HCT116 (cell line): ENCODE measurements at regions not wholly inside any gene's neighbourhood (a gene's known extent, or its start where the extent isn't known, plus 50 kb on each side); places are given as distances from the start of the nearest gene placed in this dataset.

Experiments
- ATAC-seq: fragments of 200-7000 bp; cut with Tn5 transposase; 2 replicates; pipeline ENCODE4 v1.9.1; 2020; ENCODE audit warnings: mild to moderate bottlenecking, moderate library complexity
- BruUV-seq: library from RNA; stranded (reverse); fragments of 400-500 nt; replicated peaks from 2 replicates; lab custom pipeline; 2021; lab: Mats Ljungman, UMichigan
- CTCF ChIA-PET: fragments of 300-600 bp; sonication (Branson Sonifier 250); formaldehyde crosslinking; loops from one replicate; lab custom pipeline; 2021; ENCODE audit warnings: antibody characterized with exemption; lab: Charles Lee
- POLR2A ChIA-PET: fragments of 300-600, 350-600 bp; sonication (Branson Sonifier 250); formaldehyde crosslinking; loops from one replicate; lab custom pipeline; 2021; ENCODE audit warnings: antibody characterized with exemption; lab: Charles Lee
- RAD21 ChIA-PET, 2 experiments: fragments of 300-600 bp; sonication (Branson Sonifier 250); formaldehyde crosslinking; loops; one replicate each; lab custom pipeline; 2023; ENCODE audit warnings: low total read pairs in 2 of 2; ENCODE audit not compliant: uncharacterized antibody in 2 of 2, unreplicated experiment in 2 of 2, low non-redundant PET in 1 of 2; lab: Charles Lee
- DNase-seq: peaks from one replicate; pipeline ENCODE4 v3.0.0-alpha.2; 2010; ENCODE audit warnings: low read depth, low spot score
- H2AFZ ChIP-seq: fragments of 200-600 bp; shearing (Covaris generic), sonication (generic); 2 replicates; pipeline ENCODE4 v1.6.1; 2017; ENCODE audit warnings: low read depth, mixed run types, mixed read lengths, antibody characterized with exemption, low read length; ENCODE audit not compliant: poor library complexity, severe bottlenecking
- H3K27ac ChIP-seq: 2 replicates; pipeline ENCODE4 v1.5.1; 2012; ENCODE audit warnings: low read depth, low read length
- H3K27me3 ChIP-seq: fragments of 200-600 bp; sonication (generic); 2 replicates; pipeline ENCODE4 v1.6.1; 2016; ENCODE audit warnings: mixed run types, low read length, mixed read lengths; ENCODE audit not compliant: insufficient read depth
- H3K36me3 ChIP-seq, 2 experiments: fragments of 200-500 bp in 1 of 2; fragments of 200-600 bp in 1 of 2; sonication (Bioruptor generic) in 1 of 2; sonication (generic) in 1 of 2; 2 replicates each; pipeline versions ENCODE4 v1.5.1 to v1.6.1; 2014 to 2016; ENCODE audit warnings: low read length in 2 of 2, inconsistent platforms in 1 of 2, mixed read lengths in 1 of 2, mixed run types in 1 of 2; ENCODE audit not compliant: insufficient read depth in 2 of 2, control insufficient read depth in 1 of 2
- H3K4me1 ChIP-seq, 2 experiments: fragments of 200-600 bp in 1 of 2; sonication (generic) in 1 of 2; 2 replicates each; pipeline versions ENCODE4 v1.5.1 to v1.6.1; 2012 to 2017; ENCODE audit warnings: low read length in 2 of 2, inconsistent platforms in 1 of 2, mild to moderate bottlenecking in 1 of 2, mixed read lengths in 1 of 2, mixed run types in 1 of 2, moderate library complexity in 1 of 2; ENCODE audit not compliant: insufficient read depth in 2 of 2, control insufficient read depth in 1 of 2
- H3K4me2 ChIP-seq: fragments of 200-600 bp; sonication (generic); 2 replicates; pipeline ENCODE4 v1.6.1; 2017; ENCODE audit warnings: mixed run types, low read length, mixed read lengths
- H3K4me3 ChIP-seq, 2 experiments: fragments of 200-600 bp in 1 of 2; sonication (generic) in 1 of 2; replicated peaks in 1 of 2; 2 replicates each; pipeline ENCODE4 v1.5.1; 2011 to 2016; ENCODE audit warnings: low read length in 2 of 2, control low read depth in 1 of 2, low read depth in 1 of 2, mild to moderate bottlenecking in 1 of 2, mixed read lengths in 1 of 2, mixed run types in 1 of 2
- H3K79me2 ChIP-seq: fragments of 200-600 bp; sonication (generic); 2 replicates; pipeline ENCODE4 v1.6.1; 2017; ENCODE audit warnings: mild to moderate bottlenecking, mixed run types, low read length, moderate library complexity, mixed read lengths; ENCODE audit not compliant: insufficient read depth
- H3K9ac ChIP-seq: fragments of 200-600 bp; sonication (generic); 2 replicates; pipeline ENCODE4 v1.6.1; 2016; ENCODE audit warnings: low read length, mixed read lengths
- H3K9me2 ChIP-seq: fragments of 200-600 bp; sonication (generic), shearing (Covaris generic); 2 replicates; pipeline ENCODE4 v1.6.1; 2017; ENCODE audit warnings: mixed run types, mild to moderate bottlenecking, moderate library complexity; ENCODE audit not compliant: insufficient read depth
- H3K9me3 ChIP-seq, 2 experiments: fragments of 200-500 bp in 1 of 2; fragments of 200-600 bp in 1 of 2; sonication (Bioruptor generic) in 1 of 2; sonication (generic) in 1 of 2; 2 replicates each; pipeline ENCODE4 v1.6.1; 2014 to 2017; ENCODE audit warnings: low read length in 2 of 2, mixed read lengths in 2 of 2, inconsistent platforms in 1 of 2, low read depth in 1 of 2, mild to moderate bottlenecking in 1 of 2, mixed run types in 1 of 2, moderate library complexity in 1 of 2; ENCODE audit not compliant: control insufficient read depth in 1 of 2, insufficient read depth in 1 of 2
- H4K20me1 ChIP-seq: fragments of 200-600 bp; sonication (generic), shearing (Covaris generic); 2 replicates; pipeline ENCODE4 v1.6.1; 2017; ENCODE audit warnings: mixed run types, mild to moderate bottlenecking, moderate library complexity; ENCODE audit not compliant: insufficient read depth
- CBX3 ChIP-seq: IDR thresholded peaks from 2 replicates; pipeline ENCODE4 v1.6.1; 2012; ENCODE audit warnings: low read depth
- CEBPB ChIP-seq: IDR thresholded peaks from 2 replicates; pipeline ENCODE4 v1.6.1; 2012; ENCODE audit warnings: low read depth
- ELF1 ChIP-seq: IDR thresholded peaks from 2 replicates; pipeline ENCODE4 v1.6.1; 2012; ENCODE audit warnings: low read depth, borderline replicate concordance
- JUND ChIP-seq: IDR thresholded peaks from 2 replicates; pipeline ENCODE4 v1.6.1; 2012
- POLR2AphosphoS5 ChIP-seq: IDR thresholded peaks from 2 replicates; pipeline ENCODE4 v1.6.1; 2011; ENCODE audit warnings: mild to moderate bottlenecking, low read depth, low read length, moderate library complexity
- RAD21 ChIP-seq: IDR thresholded peaks from 2 replicates; pipeline ENCODE4 v1.6.1; 2012; ENCODE audit warnings: low read depth, mild to moderate bottlenecking
- SIN3A ChIP-seq: IDR thresholded peaks from 2 replicates; pipeline ENCODE4 v1.6.1; 2012; ENCODE audit warnings: low read depth
- intact Hi-C: fragments of 100-400 bp; cut with micrococcal nuclease; formaldehyde crosslinking; loops from 2 replicates; pipeline ENCODE4 v1.10.0; 2022
- TF ChIP-seq, protein P1 (sequence below): IDR thresholded peaks from 2 replicates; pipeline ENCODE4 v1.6.1; 2012
- TF ChIP-seq, protein P2 (sequence below): IDR thresholded peaks from 2 replicates; pipeline ENCODE4 v1.6.1; 2012; ENCODE audit warnings: low read depth
- TF ChIP-seq, protein P3 (sequence below), 3 experiments: fragments of 200-600 bp in 1 of 3; sonication (generic) in 1 of 3; IDR thresholded peaks in 2 of 3; conservative IDR thresholded peaks in 1 of 3; 2 replicates each; pipeline ENCODE4 v1.5.1; 2012 to 2017; ENCODE audit warnings: low read depth in 2 of 3, low read length in 2 of 3, antibody characterized with exemption in 1 of 3, borderline replicate concordance in 1 of 3, control low read depth in 1 of 3, mild to moderate bottlenecking in 1 of 3, mixed read lengths in 1 of 3, mixed run types in 1 of 3, moderate library complexity in 1 of 3; ENCODE audit not compliant: insufficient read depth in 1 of 3

DNA sequence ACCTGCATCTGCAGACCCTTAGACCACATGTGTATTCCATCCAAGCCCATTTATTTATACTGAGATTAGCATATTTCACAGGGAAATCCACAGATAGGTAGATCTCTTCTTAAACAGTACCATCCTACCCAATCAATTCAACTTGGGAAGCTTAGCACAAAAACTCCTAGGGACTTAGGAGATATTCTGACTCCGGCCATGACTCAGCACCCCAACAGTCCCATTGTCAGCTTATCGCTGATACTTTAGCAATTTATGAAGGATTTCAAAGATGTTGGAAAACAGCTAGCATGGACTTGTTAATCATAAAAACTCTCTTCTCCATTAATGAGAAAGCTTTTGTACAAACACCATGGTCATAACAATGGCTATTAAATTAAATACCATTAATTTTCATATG, 236.2 kb upstream of the PREP start:
- Histone ChIP-seq H4K20me1 (no peaks in the 10 kb centered on the region), H2AFZ (no peak overlapping the region), H3K4me1 (no peaks in the 10 kb centered on the region), H3K9ac (no peak overlapping the region), H3K4me2 (no peak overlapping the region), H3K9me3 (no peaks in the 10 kb centered on the region), H3K79me2 (no peaks in the 10 kb centered on the region), H3K36me3 (no peaks in the 10 kb centered on the region), H3K27ac (no peak overlapping the region), H3K9me2 (no peaks in the 10 kb centered on the region), H3K4me3 (no peak overlapping the region), H3K27me3 (no peaks in the 10 kb centered on the region)
- DNase-seq (no peak), ATAC-seq (no peak)
- TF ChIP-seq POLR2AphosphoS5 = no peak
- no peak for TF ChIP-seq CBX3
- TF ChIP-seq JUND = no peak
- TF ChIP-seq ELF1 = no peak
- no peak for TF ChIP-seq RAD21
- TF ChIP-seq, protein P1, sequence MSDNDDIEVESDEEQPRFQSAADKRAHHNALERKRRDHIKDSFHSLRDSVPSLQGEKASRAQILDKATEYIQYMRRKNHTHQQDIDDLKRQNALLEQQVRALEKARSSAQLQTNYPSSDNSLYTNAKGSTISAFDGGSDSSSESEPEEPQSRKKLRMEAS = no peak
- TF ChIP-seq, protein P2, sequence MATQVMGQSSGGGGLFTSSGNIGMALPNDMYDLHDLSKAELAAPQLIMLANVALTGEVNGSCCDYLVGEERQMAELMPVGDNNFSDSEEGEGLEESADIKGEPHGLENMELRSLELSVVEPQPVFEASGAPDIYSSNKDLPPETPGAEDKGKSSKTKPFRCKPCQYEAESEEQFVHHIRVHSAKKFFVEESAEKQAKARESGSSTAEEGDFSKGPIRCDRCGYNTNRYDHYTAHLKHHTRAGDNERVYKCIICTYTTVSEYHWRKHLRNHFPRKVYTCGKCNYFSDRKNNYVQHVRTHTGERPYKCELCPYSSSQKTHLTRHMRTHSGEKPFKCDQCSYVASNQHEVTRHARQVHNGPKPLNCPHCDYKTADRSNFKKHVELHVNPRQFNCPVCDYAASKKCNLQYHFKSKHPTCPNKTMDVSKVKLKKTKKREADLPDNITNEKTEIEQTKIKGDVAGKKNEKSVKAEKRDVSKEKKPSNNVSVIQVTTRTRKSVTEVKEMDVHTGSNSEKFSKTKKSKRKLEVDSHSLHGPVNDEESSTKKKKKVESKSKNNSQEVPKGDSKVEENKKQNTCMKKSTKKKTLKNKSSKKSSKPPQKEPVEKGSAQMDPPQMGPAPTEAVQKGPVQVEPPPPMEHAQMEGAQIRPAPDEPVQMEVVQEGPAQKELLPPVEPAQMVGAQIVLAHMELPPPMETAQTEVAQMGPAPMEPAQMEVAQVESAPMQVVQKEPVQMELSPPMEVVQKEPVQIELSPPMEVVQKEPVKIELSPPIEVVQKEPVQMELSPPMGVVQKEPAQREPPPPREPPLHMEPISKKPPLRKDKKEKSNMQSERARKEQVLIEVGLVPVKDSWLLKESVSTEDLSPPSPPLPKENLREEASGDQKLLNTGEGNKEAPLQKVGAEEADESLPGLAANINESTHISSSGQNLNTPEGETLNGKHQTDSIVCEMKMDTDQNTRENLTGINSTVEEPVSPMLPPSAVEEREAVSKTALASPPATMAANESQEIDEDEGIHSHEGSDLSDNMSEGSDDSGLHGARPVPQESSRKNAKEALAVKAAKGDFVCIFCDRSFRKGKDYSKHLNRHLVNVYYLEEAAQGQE = no peak
- no peak for TF ChIP-seq SIN3A
- TF ChIP-seq, protein P3, sequence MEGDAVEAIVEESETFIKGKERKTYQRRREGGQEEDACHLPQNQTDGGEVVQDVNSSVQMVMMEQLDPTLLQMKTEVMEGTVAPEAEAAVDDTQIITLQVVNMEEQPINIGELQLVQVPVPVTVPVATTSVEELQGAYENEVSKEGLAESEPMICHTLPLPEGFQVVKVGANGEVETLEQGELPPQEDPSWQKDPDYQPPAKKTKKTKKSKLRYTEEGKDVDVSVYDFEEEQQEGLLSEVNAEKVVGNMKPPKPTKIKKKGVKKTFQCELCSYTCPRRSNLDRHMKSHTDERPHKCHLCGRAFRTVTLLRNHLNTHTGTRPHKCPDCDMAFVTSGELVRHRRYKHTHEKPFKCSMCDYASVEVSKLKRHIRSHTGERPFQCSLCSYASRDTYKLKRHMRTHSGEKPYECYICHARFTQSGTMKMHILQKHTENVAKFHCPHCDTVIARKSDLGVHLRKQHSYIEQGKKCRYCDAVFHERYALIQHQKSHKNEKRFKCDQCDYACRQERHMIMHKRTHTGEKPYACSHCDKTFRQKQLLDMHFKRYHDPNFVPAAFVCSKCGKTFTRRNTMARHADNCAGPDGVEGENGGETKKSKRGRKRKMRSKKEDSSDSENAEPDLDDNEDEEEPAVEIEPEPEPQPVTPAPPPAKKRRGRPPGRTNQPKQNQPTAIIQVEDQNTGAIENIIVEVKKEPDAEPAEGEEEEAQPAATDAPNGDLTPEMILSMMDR (IDR thresholded peaks at IDR 0.05 in 2 of 3, conservative IDR thresholded peaks at IDR 0.05 in 1 of 3; ENCODE audit: borderline replicate concordance in 1 of 3, insufficient read depth in 1 of 3, low read depth in 2 of 3, low read length in 2 of 3) = no peak
- no peak for TF ChIP-seq CEBPB
- ChIA-PET RAD21 (no interaction called here), POLR2A (no interaction called here), CTCF (no interaction called here)
- no TSS peak for BruUV-seq
- intact Hi-C loops = no loop called here
